ENCODE measurements at regions not wholly inside any gene's neighbourhood (a gene's known extent, or its start where the extent isn't known, plus 50 kb on each side); places are given as distances from the start of the nearest gene placed in this dataset.

- DNase-seq, result peak in 2 of 14 donors; percentile 21 to 26
Observed at GRCh38 chr10:78371136-78371535, 337.5 kb downstream of the RPS24 start.

- DNase-seq, result no peak
Observed at GRCh38 chr10:78372806-78373205, 339.1 kb downstream of the RPS24 start.

- DNase-seq, result no peak
Observed at GRCh38 chr10:78374331-78375028, 340.8 kb downstream of the RPS24 start.

- DNase-seq, result peak in 1 of 14 donors; percentile 7
Observed at GRCh38 chr10:78375854-78376785, 342.5 kb downstream of the RPS24 start.

GRCh38 chr10:78377356-78377755, 343.7 kb downstream of the RPS24 start:
- no peak for DNase-seq

- no peak for DNase-seq
Observed at GRCh38 chr10:78378192-78378591, 344.5 kb downstream of the RPS24 start.

- no peak for DNase-seq
Observed at GRCh38 chr10:78381107-78381506, 347.4 kb downstream of the RPS24 start.

- DNase-seq, result no peak
Observed at GRCh38 chr10:78382047-78382446, 348.4 kb downstream of the RPS24 start.

- peak in 2 of 14 donors; percentile 9 to 27 for DNase-seq
Observed at GRCh38 chr10:78382772-78383171, 349.1 kb downstream of the RPS24 start.

- DNase-seq, result no peak
Observed at GRCh38 chr10:78383378-78384048, 349.9 kb downstream of the RPS24 start.

- no peak for DNase-seq
Observed at GRCh38 chr10:78384049-78384431, 350.4 kb downstream of the RPS24 start.

GRCh38 chr10:78385599-78385998, 351.9 kb downstream of the RPS24 start:
- DNase-seq, result no peak

- DNase-seq, result no peak
Observed at GRCh38 chr10:78386509-78386908, 352.8 kb downstream of the RPS24 start.

GRCh38 chr10:78388331-78389050, 354.8 kb downstream of the RPS24 start:
- DNase-seq, result no peak

- DNase-seq, result no peak
Observed at GRCh38 chr10:78389419-78389818, 355.8 kb downstream of the RPS24 start.

- no peak for DNase-seq
Observed at GRCh38 chr10:78390051-78390450, 356.4 kb downstream of the RPS24 start.

- DNase-seq, result no peak
Observed at GRCh38 chr10:78390817-78391216, 357.2 kb downstream of the RPS24 start.

GRCh38 chr10:78391585-78391984, 357.9 kb downstream of the RPS24 start:
- DNase-seq, result no peak

- DNase-seq, result no peak
Observed at GRCh38 chr10:78392197-78392596, 358.5 kb downstream of the RPS24 start.

GRCh38 chr10:78393094-78393493, 359.4 kb downstream of the RPS24 start:
- no peak for DNase-seq

GRCh38 chr10:78394047-78394446, 360.4 kb downstream of the RPS24 start:
- no peak for DNase-seq

GRCh38 chr10:78395162-78395561, 361.5 kb downstream of the RPS24 start:
- no peak for DNase-seq
